RWPE1 (cell line): ENCODE measurements at regions not wholly inside any gene's neighbourhood (a gene's known extent, or its start where the extent isn't known, plus 50 kb on each side); places are given as distances from the start of the nearest gene placed in this dataset.
A peak's percentile ranks its signal among the peaks of the same experiment; 100 is the strongest.

Experiments used
- CTCF ChIA-PET: fragments of 350-600 bp; sonication (Branson Sonifier 250); formaldehyde crosslinking; extraction: SDS; loops from one replicate; lab custom pipeline; 2021; lab: Yijun Ruan, JAX
- POLR2A ChIA-PET: fragments of 400-600 bp; formaldehyde crosslinking; extraction: SDS; loops from one replicate; lab custom pipeline; 2020; ENCODE audit warnings: antibody characterized with exemption; ENCODE audit not compliant: low non-redundant PET; lab: Yijun Ruan, JAX
- DNase-seq: peaks from one replicate; pipeline ENCODE4 v3.0.0; 2012; ENCODE audit warnings: low spot score
- H3K27ac ChIP-seq: fragments of 450-650 bp; 2 replicates; pipeline ENCODE4 v1.5.1; 2017
- CTCF ChIP-seq: fragments of 450-650 bp; conservative IDR thresholded peaks from 2 replicates; pipeline ENCODE4 v1.5.1; 2017; ENCODE audit warnings: low read depth, mild to moderate bottlenecking

GRCh38 chr13:105465251-105465650 lies 1070.2 kb downstream of the EFNB2 start:
- no peak for TF ChIP-seq CTCF
- CTCF ChIA-PET, result no interaction called here
- peak overlapping the region; percentile 41; the same call in 1 of the 2 replicates for H3K27ac ChIP-seq
- POLR2A ChIA-PET, result no interaction called here
- peak; percentile 8 for DNase-seq

- ChIA-PET CTCF (no interaction called here), POLR2A (no interaction called here)
- no peak for DNase-seq
- TF ChIP-seq CTCF, result no peak
- no peak overlapping the region for H3K27ac ChIP-seq
Measured at GRCh38 chr13:105464249-105464648, 1071.2 kb downstream of the EFNB2 start.

- CTCF ChIA-PET, result no interaction called here
- POLR2A ChIA-PET, result no interaction called here
- H3K27ac ChIP-seq, result no peak overlapping the region
- TF ChIP-seq CTCF, result no peak
- DNase-seq, result no peak
Measured at GRCh38 chr13:105463011-105463501, 1072.4 kb downstream of the EFNB2 start.

GRCh38 chr13:105462098-105462497 lies 1073.4 kb downstream of the EFNB2 start:
- no peak overlapping the region for H3K27ac ChIP-seq
- DNase-seq, result peak; percentile 4
- TF ChIP-seq CTCF, result no peak
- CTCF ChIA-PET, result no interaction called here
- POLR2A ChIA-PET, result no interaction called here

- CTCF ChIA-PET, result no interaction called here
- POLR2A ChIA-PET, result no interaction called here
- no peak for TF ChIP-seq CTCF
- H3K27ac ChIP-seq, result no peak overlapping the region
- peak; percentile 54 for DNase-seq
Measured at GRCh38 chr13:105452895-105453294, 1082.6 kb downstream of the EFNB2 start.

- ChIA-PET CTCF (interaction anchor here (0.6 to 0.7 kb wide), 2 partner anchors 96 to 365 kb away, joined by 3 to 6 read pairs; no protein-coding TSS in a partner anchor), POLR2A (no interaction called here)
- no peak overlapping the region for H3K27ac ChIP-seq
- no peak for TF ChIP-seq CTCF
- no peak for DNase-seq
Measured at GRCh38 chr13:105450784-105451183, 1084.7 kb downstream of the EFNB2 start.

GRCh38 chr13:105448811-105449210 lies 1086.7 kb downstream of the EFNB2 start:
- no peak for DNase-seq
- ChIA-PET CTCF (no interaction called here), POLR2A (no interaction called here)
- H3K27ac ChIP-seq, result no peak overlapping the region
- no peak for TF ChIP-seq CTCF
